Stimulated activated naive B cell treated with anti-CD40 and anti-IgM and Interleukin-4, amounts not matched to agents 10 μg/mL and 1 μg/mL and 100 μg/mL, for 72 hours (primary cell): ENCODE measurements at regions not wholly inside any gene's neighbourhood (a gene's known extent, or its start where the extent isn't known, plus 50 kb on each side); places are given as distances from the start of the nearest gene placed in this dataset.

Experiments
- ATAC-seq, 2 donors: fragments of 150-1000 bp; cut with Tn5 transposase; replicated peaks; 2 replicates each; pipeline ENCODE4 v1.10.0; 2021; ENCODE audit warnings: moderate library complexity in 1 of 2
- DNase-seq: peaks from one replicate; pipeline ENCODE4 v3.0.0; 2021
- H3K27ac Mint-ChIP-seq: one replicate; pipeline ENCODE4 v1.8.0; 2022; ENCODE audit warnings: mild to moderate bottlenecking, mixed read lengths
- H3K27me3 Mint-ChIP-seq, 2 donors: one replicate each; pipeline ENCODE4 v1.8.0; 2022; ENCODE audit warnings: mixed read lengths in 2 of 2
- H3K36me3 Mint-ChIP-seq, 2 donors: one replicate each; pipeline ENCODE4 v1.8.0; 2022; ENCODE audit warnings: mixed read lengths in 2 of 2, mild to moderate bottlenecking in 1 of 2
- H3K4me1 Mint-ChIP-seq, 2 donors: one replicate each; pipeline ENCODE4 v1.8.0; 2022; ENCODE audit warnings: mixed read lengths in 2 of 2, mild to moderate bottlenecking in 1 of 2
- H3K4me3 Mint-ChIP-seq, 2 donors: one replicate each; pipeline ENCODE4 v1.8.0; 2022; ENCODE audit warnings: mild to moderate bottlenecking in 2 of 2, mixed read lengths in 2 of 2, moderate library complexity in 1 of 2
- H3K9me3 Mint-ChIP-seq, 2 donors: one replicate each; pipeline ENCODE4 v1.8.0; 2022; ENCODE audit warnings: mixed read lengths in 2 of 2, mild to moderate bottlenecking in 1 of 2

DNA sequence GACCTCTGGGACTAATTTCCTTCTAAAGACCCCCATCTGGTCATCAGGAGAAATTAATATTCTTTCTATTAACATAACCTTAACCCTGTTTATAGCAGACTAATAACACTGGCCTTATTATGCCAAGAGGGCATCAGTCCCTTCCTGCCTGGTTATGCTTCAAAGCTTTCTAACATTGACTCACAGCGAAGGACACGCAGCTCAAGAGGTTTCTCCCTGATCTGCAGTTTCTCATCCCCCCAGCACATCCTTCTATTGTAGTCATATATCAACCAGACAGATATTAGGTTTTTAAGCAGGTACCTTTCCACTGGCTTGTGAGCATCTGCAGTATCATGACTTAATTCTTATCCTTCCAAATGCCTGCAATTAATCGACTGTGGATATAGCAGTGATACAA, 100.0 kb upstream of the CXCR4 start:
- DNase-seq: peak; percentile 60
- no peaks in the 10 kb centered on the region for H3K27me3 Mint-ChIP-seq
- peaks cover 58 to 87% of the 10 kb centered on the region in 2 donors for H3K4me1 Mint-ChIP-seq
- H3K4me3 Mint-ChIP-seq: no peak overlapping the region
- peak overlapping the region; percentile 86 for H3K27ac Mint-ChIP-seq
- H3K36me3 Mint-ChIP-seq: no peaks in the 10 kb centered on the region
- ATAC-seq: peak; percentile 91 to 92
- peaks cover 0 to 3% of the 10 kb centered on the region in 2 donors for H3K9me3 Mint-ChIP-seq

DNA sequence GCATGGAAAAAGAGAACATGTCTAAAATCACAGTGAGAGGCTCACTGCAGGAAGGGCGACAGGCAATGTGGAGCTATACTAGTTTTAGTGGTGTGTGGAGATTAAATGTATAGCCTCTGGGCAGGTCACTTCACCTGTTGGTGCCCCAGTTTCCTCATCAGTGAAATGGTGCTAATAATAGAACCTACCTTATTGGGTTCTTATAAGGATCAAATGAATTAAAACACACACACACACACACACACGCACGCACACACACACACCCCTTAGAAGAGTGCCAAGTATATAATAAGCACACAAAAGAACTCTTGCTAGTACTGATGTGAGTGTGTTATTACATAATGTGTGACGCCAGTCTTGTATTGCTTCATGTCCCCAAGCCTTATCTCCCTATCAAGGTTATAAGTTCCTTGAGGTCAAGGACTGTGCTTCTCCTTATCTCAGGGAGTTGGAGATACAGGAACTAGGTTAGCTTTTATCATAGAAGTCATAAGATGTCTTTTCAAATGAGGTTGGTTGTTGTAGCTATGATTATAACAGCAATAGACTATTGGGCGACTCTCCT, 98.0 kb upstream of the CXCR4 start:
- Mint-ChIP-seq H3K27ac (no peak overlapping the region), H3K27me3 (no peaks in the 10 kb centered on the region), H3K4me1 (peaks cover 63 to 88% of the 10 kb centered on the region in 2 donors), H3K9me3 (peaks cover 0 to 3% of the 10 kb centered on the region in 2 donors), H3K4me3 (no peak overlapping the region), H3K36me3 (no peaks in the 10 kb centered on the region)
- ATAC-seq (no peak), DNase-seq (no peak)

DNA sequence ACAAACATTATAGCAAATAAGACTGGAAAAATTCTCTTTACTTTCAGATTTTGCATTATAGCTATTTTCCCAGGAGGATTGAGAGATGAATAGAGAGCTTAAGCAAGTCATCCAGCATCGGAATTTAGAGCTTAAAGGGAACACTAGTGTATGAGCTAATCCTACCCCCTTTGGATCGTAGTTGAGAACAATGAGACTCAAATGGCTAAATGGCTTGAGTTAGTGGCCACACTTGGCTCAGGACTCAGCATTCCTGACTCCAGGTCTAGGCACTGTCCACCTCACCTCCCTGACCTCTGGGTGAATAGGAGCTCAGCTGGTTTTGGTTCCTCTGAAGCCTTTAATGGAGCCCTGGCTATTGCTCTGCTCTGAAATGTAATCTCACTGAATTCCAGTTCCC, 97.5 kb upstream of the CXCR4 start:
- Mint-ChIP-seq H3K27ac (no peak overlapping the region), H3K9me3 (peaks cover 3 to 5% of the 10 kb centered on the region in 2 donors), H3K36me3 (no peaks in the 10 kb centered on the region), H3K4me3 (no peak overlapping the region), H3K27me3 (no peaks in the 10 kb centered on the region), H3K4me1 (peaks cover 63 to 87% of the 10 kb centered on the region in 2 donors)
- no peak for DNase-seq
- ATAC-seq: no peak

DNA sequence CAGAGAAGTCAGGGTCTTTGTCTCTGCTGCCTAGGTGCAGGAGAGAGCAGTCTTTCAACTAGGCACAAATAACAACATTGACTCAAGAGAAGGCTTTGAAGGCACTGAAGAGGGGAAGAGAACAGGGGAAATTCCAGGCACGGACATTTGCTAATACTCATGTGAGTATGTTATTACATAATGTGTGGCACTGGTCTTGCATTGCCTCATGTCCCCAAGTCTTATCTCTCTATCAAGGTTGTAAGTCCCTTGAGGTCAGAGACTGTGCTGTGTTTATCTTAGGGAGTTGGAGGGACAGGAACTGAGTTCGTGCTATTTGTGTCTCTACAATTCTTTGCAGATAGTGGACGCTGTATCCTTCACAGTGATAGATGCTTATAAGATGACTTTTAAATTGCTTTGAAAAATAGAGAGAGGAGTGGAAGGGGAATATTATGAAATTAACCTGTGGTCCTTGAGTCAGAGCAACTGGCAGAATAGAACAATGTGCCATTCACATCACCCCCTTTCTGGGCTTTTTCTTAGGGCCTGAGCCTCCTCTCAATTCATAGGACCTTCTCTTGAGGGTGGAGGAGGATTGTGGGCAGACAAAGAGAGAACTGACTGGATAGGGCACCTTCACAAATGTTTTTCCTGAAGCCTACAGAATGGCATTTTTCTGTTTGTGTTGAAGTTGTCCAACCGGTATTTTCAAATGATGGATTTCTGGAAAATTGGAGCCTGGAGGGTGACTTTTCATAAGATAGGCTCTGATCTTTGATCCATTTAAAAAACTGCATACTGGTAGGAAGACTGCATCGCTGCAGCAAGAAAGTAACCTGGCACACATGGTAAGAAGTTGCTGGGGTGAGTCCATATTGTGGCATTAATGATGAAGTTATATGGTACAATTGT, 96.6 kb upstream of the CXCR4 start:
- peaks cover 60 to 87% of the 10 kb centered on the region in 2 donors for H3K4me1 Mint-ChIP-seq
- H3K27me3 Mint-ChIP-seq: no peaks in the 10 kb centered on the region
- no peak for DNase-seq
- no peak overlapping the region for H3K4me3 Mint-ChIP-seq
- ATAC-seq: peak in 1 of 2 donors; percentile 17
- H3K36me3 Mint-ChIP-seq: peaks cover 1 to 5% of the 10 kb centered on the region in 2 donors
- peaks cover 7 to 9% of the 10 kb centered on the region in 2 donors for H3K9me3 Mint-ChIP-seq
- H3K27ac Mint-ChIP-seq: peak overlapping the region; percentile 83

DNA sequence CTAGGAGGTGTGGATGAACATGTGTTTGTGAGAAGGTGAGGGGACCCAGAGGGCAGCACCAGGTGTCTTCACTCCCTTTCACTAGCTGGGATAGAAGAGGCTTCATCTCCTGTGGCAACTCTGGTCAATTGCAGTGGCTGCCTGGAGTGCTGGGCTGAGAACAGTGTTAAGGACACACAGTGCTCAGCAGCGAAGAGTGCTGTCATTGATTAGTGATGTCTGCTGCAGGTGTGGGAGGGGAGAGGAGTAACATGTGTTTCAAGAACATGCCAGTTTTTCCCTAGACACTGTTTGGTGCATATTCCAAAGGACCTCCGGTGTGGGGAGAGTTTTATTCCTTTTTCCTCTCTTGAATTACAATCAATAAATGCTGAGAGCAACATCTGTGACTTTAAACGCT, 95.9 kb upstream of the CXCR4 start:
- Mint-ChIP-seq H3K36me3 (peaks cover 4 to 11% of the 10 kb centered on the region in 2 donors), H3K4me3 (peak overlapping the region in 1 of 2 donors; percentile 60), H3K27me3 (no peaks in the 10 kb centered on the region), H3K27ac (peak overlapping the region; percentile 83), H3K4me1 (peaks cover 62 to 87% of the 10 kb centered on the region in 2 donors), H3K9me3 (peaks cover 12 to 13% of the 10 kb centered on the region in 2 donors)
- ATAC-seq (no peak), DNase-seq (no peak)

DNA sequence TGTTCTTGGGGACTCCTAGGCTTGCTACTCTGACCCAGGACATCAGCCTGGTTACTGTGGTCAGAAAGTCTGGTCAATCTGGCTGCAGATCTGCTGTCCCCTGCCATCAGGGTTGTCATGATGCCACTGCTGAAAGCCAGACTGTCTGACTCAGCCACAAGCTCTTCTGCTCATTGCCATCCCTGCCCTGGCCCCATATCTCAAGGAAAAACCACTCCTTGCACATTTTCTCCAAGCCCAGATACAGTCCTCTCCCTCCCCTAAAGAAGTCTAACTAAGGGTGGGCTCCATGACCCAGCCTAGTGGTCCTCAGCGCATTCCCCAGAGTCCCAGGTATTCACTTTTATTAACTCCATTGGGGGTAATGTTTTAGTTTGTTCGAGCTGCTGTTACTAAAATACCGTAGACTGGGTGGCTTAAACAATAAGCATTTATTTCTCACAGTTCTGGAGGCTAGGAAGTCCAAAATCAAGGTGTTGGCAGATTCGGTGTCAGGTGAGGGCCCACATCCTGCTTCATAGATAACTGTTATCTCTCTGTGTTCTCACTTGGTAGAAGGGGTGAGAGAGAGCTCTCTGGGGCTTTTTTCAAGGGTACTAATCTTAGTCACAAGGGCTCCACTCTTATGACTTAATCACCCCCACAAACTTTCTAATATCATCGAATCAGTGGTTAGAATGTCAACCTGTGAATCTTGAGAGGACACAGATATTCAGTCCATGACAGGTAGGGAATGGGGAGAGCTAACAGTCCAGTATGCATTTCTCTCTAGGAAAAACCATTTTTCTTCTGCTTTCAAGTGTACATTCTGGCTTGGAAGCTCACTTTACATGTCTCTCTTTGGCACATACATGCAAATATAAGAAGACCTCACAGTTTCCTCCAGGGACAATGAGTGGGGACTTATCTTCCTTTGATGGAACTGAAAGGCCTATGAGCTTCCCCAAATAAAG, 94.8 kb upstream of the CXCR4 start:
- ATAC-seq: peak; percentile 83 to 87
- Mint-ChIP-seq H3K36me3 (peaks cover 7 to 16% of the 10 kb centered on the region in 2 donors), H3K4me3 (peak overlapping the region in 1 of 2 donors; percentile 60), H3K27me3 (no peaks in the 10 kb centered on the region), H3K4me1 (peaks cover 65 to 87% of the 10 kb centered on the region in 2 donors), H3K27ac (peak overlapping the region; percentile 92), H3K9me3 (peaks cover 14 to 17% of the 10 kb centered on the region in 2 donors)
- peak; percentile 30 for DNase-seq

DNA sequence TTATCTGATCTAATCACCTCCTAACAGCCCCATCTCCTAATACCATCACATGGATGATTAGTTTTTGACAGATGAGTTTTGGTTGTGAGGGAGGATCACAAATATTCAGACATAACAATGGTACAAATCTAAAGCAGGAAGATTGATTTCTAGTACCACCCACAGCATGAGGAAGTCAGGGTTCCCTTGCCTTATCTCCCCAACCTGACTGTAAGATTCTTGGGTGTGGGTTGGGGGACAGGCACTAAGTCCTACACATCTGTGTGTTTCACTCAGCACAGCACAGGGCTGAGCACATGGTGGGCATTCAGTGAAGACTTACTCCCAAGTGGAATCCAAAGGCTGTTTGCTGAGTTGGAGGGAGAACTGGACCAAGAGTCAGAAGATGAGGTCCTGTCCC, 93.8 kb upstream of the CXCR4 start:
- peaks cover 66 to 87% of the 10 kb centered on the region in 2 donors for H3K4me1 Mint-ChIP-seq
- no peaks in the 10 kb centered on the region for H3K27me3 Mint-ChIP-seq
- ATAC-seq: no peak
- peaks cover 14 to 17% of the 10 kb centered on the region in 2 donors for H3K9me3 Mint-ChIP-seq
- no peak for DNase-seq
- peak overlapping the region; percentile 25 for H3K27ac Mint-ChIP-seq
- no peak overlapping the region for H3K4me3 Mint-ChIP-seq
- H3K36me3 Mint-ChIP-seq: peaks cover 7 to 16% of the 10 kb centered on the region in 2 donors

DNA sequence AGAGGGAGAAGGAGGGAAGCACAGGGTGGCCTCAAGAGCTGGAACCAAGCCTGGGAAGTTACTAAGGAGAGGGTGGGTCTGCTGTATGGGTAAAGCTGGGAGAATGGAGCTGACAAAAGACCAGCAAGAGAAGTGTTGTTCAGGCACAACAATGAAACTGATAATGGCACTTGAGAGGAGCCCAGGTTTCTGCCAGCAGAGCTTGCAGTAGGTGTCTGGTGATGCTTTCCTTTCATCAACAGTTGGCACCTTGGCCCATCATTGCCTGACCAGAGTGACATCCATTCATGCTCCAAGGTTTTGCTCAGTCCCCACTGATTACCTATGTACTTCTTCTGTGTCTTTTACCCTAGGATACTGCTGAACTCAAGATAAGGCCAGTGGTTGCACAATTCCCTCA, 92.9 kb upstream of the CXCR4 start:
- Mint-ChIP-seq H3K36me3 (peaks cover 7 to 16% of the 10 kb centered on the region in 2 donors), H3K9me3 (peaks cover 14 to 17% of the 10 kb centered on the region in 2 donors), H3K4me3 (peak overlapping the region in 1 of 2 donors; percentile 1), H3K27ac (peak overlapping the region; percentile 10), H3K27me3 (no peaks in the 10 kb centered on the region), H3K4me1 (peaks cover 72 to 89% of the 10 kb centered on the region in 2 donors)
- ATAC-seq (no peak), DNase-seq (no peak)

DNA sequence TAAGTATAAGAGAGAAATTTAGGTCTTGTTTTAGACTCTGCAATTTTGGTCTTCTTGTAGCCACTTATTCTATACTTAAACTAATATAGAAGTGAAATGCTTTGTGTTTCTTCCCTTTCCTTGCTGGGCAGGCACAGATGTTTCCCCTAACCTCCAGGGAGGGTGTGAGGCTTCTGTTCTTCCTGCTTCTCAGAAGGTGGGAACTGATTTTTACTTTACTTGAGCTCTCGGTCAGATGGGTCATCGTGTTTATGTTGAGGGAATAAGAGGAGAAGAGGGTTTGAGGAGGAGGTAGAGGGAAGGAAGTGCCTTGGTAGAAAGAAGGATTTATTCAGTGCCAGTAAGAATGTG, 92.5 kb upstream of the CXCR4 start:
- ATAC-seq (no peak), DNase-seq (no peak)
- H3K36me3 Mint-ChIP-seq: peaks cover 7 to 16% of the 10 kb centered on the region in 2 donors
- peak overlapping the region; percentile 10 for H3K27ac Mint-ChIP-seq
- H3K4me3 Mint-ChIP-seq: peak overlapping the region in 1 of 2 donors; percentile 1
- H3K4me1 Mint-ChIP-seq: peaks cover 74 to 93% of the 10 kb centered on the region in 2 donors
- no peaks in the 10 kb centered on the region for H3K27me3 Mint-ChIP-seq
- H3K9me3 Mint-ChIP-seq: peaks cover 14 to 17% of the 10 kb centered on the region in 2 donors

DNA sequence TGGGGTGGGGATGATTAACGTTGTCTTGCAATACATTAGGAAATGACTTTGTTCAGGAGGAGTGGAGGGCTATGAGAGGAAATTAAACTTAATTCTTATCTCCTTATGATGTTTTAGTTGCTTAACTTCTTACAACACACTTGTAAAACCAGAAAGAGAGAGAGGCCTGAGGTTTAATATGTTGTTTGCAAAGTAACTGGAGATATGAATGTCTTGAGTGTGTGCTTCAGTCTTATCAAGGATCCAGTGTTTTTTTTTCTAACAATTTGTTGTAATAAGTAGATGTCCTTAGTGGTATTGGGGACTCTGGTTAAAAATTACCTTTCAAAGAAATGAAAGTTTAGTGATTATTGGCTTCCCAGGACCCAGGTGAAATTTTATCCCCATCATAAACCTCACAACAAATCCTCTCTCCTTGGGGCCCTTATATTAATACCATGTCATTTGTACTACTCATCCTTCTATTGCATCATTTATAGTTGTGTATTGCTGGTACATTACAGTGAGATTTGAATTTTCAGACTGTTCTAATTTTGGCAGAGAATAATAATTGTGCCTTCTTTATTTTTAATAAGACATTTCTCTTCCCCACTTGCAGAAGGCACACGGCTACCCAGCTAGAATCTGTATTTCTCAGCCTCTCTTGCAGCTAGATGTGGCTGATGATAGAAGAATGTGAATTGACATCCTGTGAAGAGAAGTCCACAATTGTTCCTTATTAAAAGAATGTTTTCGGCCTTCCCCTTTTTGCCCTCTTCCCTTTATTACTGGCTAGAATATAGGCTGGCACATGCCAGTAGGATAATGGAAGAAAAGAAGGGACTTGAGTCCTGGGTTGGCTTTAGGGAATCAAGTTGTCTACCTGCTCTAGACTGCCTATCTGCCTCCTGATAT, 91.9 kb upstream of the CXCR4 start:
- ATAC-seq (no peak), DNase-seq (no peak)
- Mint-ChIP-seq H3K9me3 (peaks cover 14 to 17% of the 10 kb centered on the region in 2 donors), H3K4me1 (peaks cover 77 to 95% of the 10 kb centered on the region in 2 donors), H3K27me3 (no peaks in the 10 kb centered on the region), H3K4me3 (no peak overlapping the region), H3K36me3 (peaks cover 7 to 16% of the 10 kb centered on the region in 2 donors), H3K27ac (peak overlapping the region; percentile 91)

DNA sequence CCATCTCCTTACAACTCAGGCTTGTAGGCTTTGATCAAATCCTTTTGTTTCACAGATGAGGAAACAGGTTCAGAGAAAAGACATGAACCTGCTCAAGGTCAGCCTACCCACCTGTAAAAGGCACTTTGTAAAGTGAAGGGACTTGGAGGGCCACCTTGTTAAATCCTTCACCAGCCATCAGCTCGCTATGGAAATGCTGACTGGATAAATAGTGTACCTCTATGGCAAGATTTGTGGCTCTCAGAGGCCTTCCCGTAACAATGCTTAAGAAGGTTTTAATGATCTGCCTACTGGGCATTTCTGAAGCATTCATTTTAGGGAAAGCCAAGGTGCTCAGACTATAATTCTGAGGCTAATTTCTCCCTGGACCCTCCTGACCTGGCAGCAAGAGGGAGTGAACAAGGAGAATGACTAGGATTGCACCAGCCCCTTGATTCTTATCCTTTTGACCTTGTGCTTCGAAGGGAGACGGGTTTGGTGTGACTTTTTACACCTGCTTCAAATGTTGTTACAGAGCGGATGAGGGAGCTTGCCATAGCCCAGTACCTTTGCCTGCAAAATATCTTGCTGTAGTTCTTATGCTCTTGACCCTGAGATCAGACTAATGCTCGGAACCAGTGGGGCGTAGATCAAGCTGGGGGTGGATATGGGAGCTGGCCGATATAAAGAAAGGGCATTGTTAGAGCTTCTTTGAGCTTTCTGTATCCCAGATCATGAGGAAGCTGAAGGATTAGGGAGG, 90.9 kb upstream of the CXCR4 start:
- Mint-ChIP-seq H3K4me3 (no peak overlapping the region), H3K9me3 (peaks cover 14 to 17% of the 10 kb centered on the region in 2 donors), H3K27me3 (no peaks in the 10 kb centered on the region), H3K36me3 (peaks cover 7 to 16% of the 10 kb centered on the region in 2 donors), H3K4me1 (peaks cover 72 to 90% of the 10 kb centered on the region in 2 donors), H3K27ac (peak overlapping the region; percentile 96)
- DNase-seq (no peak), ATAC-seq (no peak)

DNA sequence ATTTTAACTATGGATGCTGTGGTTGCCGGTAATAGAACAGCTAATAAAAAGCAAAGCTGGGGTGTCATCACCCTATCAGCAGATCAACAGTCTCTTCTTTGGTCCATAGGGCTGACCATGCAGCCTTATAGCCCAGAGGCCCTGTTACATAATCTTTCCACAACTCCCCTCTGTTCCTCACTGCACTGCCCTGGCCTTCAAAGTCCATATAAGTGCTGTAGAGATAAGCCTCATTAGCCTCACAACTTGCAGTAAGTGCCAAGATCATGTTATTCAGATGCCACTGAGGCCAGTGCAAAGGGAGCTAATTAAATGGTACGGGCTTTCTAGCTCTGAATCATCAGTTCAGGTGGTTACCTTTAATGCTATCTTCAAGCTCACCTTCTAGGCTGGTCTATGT, 89.7 kb upstream of the CXCR4 start:
- H3K27ac Mint-ChIP-seq: peak overlapping the region; percentile 96
- ATAC-seq: peak; percentile 11 to 23

More for the DNA sequence above, 89.7 kb upstream of the CXCR4 start:
- Mint-ChIP-seq H3K9me3 (peaks cover 14 to 17% of the 10 kb centered on the region in 2 donors), H3K36me3 (peaks cover 7 to 16% of the 10 kb centered on the region in 2 donors), H3K27me3 (no peaks in the 10 kb centered on the region), H3K4me1 (peaks cover 61 to 78% of the 10 kb centered on the region in 2 donors), H3K4me3 (peak overlapping the region; percentile 56 to 66)
- no peak for DNase-seq
